Activated CD4-positive, alpha-beta T cell treated with anti-CD3 and anti-CD28 coated beads, Interleukin-10, Interleukin-2, amounts not matched to agents 100 ng/mL and 50 ng/mL, durations not matched to agents 16 hours and 8 hours (primary cell): ENCODE measurements at regions not wholly inside any gene's neighbourhood (a gene's known extent, or its start where the extent isn't known, plus 50 kb on each side); places are given as distances from the start of the nearest gene placed in this dataset.

Source experiments
- DNase-seq: peaks from one replicate; pipeline ENCODE4 v3.0.0-alpha.2; 2020

DNA sequence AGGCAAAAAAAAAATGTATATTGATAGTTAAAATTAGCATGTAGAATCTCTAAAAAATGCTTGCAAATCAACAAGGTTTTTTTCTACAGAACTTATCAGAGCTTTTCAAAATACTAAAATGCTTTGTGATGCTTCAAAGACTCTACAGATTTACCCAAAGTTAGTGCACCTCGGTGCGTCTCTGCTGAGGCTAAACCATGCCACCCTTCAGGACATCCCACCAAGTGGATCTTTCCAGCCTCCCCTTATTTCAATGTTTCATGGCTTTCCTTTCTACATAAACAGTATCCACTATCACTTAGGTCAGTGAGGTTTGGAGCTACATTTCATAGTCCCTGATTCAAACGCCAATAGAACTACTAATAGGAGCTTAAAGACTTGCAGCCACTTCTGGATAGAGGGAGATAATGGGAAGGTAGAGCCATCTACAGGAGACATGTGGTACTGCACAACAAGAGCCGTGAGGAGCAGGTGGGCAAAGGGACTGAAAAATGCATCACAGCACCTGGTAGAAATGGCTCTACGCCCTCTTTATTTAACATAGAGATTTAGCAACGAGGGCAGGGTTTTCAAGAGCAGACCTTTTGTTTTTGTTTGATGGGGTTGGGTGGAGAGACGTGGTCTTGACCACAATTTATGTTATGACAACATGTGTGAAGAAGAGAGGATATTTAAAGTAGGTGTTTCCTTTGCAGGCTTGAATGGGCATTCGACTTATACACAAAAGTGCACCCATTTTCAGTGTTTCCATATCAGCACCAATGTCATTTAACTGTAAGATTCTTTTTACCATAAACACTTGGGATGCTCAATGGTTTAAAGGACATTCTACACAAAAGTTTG lies 56.1 kb upstream of the SLC35G4 start:
- DNase-seq = peak; percentile 58

DNA sequence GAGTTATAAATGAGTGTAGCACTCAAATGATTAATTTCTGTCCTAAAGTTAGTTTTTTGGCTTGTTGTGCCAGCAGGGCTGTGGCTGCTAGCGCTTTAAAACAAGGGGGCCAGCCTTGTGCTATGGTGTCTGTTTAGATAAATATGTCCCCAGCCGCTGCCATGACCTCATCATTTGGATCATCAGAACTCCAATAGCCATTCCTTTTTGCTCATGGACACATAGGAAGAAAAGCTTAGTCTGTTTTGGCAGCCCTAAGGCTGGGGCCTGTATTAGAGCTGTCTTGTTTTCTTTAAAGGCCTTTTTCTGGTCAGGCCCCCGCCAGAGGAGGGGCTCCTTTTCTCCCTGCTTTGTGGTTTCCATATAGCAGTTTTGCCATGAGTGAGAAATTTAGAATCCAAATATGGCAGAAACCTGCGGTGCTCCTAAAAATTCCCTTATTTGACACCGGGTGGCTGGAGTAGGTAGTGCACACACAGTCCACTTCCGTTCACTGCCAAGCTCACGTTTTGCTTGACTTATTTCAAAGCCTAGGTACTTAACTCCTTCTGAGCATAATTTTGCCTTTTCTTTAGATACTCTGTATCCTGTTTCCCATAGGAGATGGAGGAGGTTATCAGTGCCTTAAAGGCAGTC lies 60.4 kb upstream of the SLC35G4 start:
- DNase-seq = no peak

- no peak for DNase-seq
Observed at GRCh38 chr18:11548396-11548795, 61.0 kb upstream of the SLC35G4 start.

DNA sequence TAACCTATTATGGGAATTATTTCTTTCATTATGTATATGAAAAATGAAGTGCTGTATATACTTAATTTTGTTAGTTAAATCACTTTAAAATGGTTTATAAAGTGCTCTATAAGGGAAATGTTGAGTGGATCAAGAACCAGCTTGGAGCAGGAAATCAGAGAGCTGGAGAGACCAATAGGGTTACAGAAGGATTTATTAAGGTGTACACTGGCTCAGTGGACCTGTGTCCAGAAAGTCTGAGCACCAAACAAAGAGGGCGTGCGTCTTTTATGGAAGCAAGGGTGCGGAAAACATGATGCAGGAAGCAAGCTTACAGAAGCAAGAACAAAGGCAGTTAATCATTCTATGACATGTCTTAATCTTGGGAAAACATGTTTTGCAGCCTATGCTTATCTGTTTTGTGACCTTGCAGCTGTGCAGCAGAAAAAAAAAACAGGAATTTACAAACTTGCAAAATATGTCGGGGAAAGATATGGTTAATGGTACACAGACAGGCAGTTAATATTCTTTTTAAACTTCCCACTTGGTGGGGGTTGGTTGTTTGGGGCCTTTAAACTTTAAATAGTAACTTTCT lies 65.2 kb upstream of the SLC35G4 start:
- no peak for DNase-seq

GRCh38 chr18:11541179-11541578 lies 68.2 kb upstream of the SLC35G4 start:
- no peak for DNase-seq

DNA sequence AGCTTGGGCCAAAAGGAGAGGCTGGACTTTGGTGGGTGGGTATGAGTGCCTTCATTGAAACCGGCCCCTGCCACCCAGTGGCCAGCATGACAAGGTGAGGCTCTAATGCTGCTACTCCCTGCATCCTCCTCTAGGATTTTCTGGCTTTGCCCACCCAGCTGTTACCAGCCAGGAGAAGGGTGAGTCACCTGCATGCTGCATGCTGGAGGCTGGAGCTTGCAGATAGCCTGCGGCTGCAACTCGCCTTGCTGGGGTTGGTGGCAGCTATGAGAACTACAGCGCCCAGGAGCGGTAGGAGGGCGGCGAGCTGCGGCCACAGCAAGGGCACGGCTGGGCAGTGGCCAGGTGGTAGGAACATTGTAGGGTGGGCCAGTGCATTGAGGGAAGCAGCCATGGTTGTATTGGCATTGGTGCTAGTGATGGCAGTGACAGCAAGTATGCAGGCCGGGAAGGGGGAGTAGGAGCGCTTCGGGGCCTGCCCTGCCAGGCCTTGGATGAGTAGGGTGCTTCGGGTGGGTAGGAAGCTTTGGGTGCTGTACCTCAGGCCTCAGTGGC lies 75.4 kb upstream of the SLC35G4 start:
- DNase-seq = no peak

DNA sequence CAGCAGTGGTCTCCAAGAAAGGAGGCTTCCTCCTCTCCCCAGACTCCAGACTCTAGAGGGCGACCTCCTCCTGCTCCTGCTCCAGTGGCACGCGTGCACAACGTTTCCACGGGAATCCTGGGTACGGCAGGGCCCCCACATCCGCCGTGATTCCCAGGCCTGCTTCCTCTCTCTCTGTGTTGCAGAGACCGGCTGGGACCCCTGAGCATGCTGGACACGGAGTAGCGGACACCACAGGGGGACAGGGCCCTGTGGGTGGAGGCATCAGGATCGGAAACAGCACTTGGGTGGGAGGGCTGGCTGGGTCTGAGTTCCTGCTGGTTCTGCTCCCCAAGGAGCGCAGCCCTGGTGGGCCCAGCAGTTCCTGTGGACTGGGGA lies 75.9 kb upstream of the SLC35G4 start:
- no peak for DNase-seq

- no peak for DNase-seq
Observed at GRCh38 chr18:11532758-11533512, 76.5 kb upstream of the SLC35G4 start.

DNA sequence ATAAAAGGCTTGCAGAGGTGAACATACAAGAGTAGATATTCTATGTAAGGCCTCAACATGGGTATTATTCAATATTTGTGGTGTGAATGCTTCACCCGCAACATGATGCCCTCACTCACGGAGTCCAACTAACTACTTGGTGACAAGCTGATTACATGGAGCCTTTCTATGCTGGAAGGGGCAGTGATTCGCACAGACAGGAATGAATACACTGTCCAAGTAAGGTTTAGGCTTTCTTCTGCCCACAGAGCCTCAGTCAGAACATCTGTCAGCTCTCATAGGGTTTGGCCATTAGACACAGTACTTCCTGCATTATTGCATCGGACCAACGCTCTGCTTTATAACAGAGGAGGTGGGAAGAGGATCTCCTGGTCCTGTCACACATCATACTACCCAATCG lies 80.3 kb upstream of the SLC35G4 start:
- no peak for DNase-seq

- DNase-seq = no peak
Observed at GRCh38 chr18:11526675-11527074, 82.7 kb upstream of the SLC35G4 start.

- no peak for DNase-seq
Observed at GRCh38 chr18:11523804-11524203, 85.6 kb upstream of the SLC35G4 start.

DNA sequence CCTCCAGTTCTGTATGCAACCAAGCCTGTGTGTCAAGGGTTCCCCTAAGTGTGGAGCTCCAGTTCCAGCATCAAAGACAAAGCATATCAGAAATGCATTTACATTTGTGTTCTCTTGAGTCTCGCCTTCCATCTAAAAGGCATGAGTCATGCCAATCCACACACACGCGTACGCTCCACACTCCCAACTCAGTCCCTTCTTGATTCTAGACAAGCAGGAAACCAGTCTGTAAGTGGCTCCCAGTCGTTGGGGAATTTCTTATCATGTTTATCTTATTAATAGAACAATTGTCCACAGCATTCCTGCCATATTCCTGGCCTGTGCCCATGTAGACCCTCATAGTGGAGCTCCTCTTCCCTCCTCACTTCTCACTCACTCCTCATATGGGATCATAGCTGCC lies 86.4 kb upstream of the SLC35G4 start:
- no peak for DNase-seq

- no peak for DNase-seq
Observed at GRCh38 chr18:11521853-11522252, 87.5 kb upstream of the SLC35G4 start.

DNA sequence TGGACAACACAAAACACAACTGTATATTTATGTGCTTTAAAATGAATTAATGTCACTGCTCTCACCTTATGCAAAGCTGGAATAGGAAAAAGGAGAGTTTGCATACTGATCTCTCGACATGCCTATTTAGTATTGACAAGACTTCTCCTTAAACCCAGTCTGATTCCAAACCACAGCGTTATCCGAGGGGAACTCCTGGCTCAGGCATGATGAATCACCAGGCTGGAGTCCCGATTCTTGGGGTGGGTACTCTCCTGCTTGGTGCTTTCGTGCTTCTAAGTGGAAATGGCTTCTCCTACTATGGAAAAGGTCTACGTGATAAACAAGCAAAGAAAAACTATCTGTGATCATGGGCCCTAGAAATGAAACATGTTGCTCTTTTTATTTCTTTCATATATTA lies 88.9 kb upstream of the SLC35G4 start:
- no peak for DNase-seq

GRCh38 chr18:11518788-11519685 lies 90.4 kb upstream of the SLC35G4 start:
- DNase-seq = peak; percentile 71

DNA sequence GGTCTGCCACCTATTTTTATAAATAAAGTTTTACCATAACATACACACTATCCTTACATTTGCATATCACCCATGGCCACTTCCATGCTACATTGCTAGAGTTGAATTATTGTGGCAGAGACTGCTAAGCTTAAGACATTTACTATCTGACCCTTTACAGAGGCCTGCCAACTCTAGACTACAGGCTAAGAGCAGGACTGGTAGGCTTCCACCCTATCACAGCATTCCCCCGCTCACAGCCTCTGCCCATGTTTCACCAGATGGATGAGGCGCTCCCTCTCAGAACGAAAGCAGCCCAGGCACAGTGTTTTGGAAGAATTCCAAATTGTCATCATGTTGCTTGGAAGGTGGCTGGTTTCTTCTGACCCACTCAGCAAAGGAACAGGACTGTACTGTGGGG lies 91.7 kb upstream of the SLC35G4 start:
- DNase-seq = no peak

DNA sequence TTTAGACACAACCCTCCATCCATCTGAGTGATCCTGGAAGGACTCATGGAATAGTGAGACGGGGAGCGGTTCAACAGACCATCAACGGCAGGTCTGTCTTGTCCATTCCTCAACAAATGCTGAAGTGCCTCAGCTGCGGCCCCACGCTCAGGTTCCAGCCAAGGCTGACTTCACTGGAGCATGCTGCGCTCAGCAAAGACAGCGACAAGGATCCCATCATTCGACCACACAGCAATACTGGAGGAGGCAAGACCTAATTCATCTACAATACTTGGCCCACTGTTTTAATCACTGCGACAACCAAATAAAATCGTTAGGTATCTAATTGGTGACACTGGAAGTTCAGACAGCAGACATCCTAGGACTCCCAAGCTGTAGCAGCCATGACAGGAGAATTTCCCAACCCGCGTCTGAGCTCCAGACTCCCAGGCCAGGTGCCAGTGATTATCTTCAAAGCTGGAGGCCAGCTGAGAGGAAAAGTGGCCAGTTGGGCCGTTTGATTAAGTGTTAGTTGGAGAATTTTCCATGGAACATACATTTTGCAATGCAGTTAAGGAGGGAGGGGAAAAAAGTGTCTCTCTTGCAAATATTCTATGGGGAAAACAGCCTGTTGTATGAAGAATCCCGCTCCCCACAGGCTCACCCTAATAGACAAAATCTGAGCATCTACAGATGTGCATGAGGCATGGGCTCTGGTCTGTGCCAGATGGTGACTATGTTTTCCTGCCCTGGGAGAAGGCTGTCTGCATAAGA lies 92.5 kb upstream of the SLC35G4 start:
- DNase-seq = no peak

- no peak for DNase-seq
Observed at GRCh38 chr18:11514267-11514666, 95.1 kb upstream of the SLC35G4 start.

GRCh38 chr18:11512096-11513025 lies 97.0 kb upstream of the SLC35G4 start:
- DNase-seq = no peak

GRCh38 chr18:11511434-11512095 lies 97.8 kb upstream of the SLC35G4 start:
- no peak for DNase-seq
